GM21737 (cell line): ENCODE measurements at regions not wholly inside any gene's neighbourhood (a gene's known extent, or its start where the extent isn't known, plus 50 kb on each side); places are given as distances from the start of the nearest gene placed in this dataset.

ENCODE experiments used
- ATAC-seq: cut with Tn5 transposase; IDR thresholded peaks from one replicate; pipeline ENCODE4 v1.9.1; 2021; ENCODE audit warnings: mild to moderate bottlenecking, moderate library complexity; ENCODE audit not compliant: unreplicated experiment

DNA sequence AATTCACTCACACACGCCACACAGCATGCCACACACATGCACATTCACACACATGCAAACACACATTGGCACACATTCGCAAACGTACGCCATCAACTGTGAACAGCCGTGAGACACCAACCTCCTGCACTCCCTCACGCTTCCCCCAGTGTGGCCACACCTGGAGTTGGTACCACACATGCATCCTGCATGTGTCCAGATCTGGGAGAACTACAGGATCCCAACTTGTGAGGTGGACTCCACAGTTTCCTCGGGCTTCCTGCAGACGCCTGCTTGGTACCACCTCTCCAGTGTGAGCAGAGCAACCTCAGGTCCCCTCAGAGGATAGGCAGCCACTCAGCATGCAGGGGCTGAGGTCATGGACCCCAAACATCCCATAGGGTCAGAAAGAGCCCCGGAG is 239.0 kb downstream of the EIPR1 start:
- ATAC-seq = no peak

DNA sequence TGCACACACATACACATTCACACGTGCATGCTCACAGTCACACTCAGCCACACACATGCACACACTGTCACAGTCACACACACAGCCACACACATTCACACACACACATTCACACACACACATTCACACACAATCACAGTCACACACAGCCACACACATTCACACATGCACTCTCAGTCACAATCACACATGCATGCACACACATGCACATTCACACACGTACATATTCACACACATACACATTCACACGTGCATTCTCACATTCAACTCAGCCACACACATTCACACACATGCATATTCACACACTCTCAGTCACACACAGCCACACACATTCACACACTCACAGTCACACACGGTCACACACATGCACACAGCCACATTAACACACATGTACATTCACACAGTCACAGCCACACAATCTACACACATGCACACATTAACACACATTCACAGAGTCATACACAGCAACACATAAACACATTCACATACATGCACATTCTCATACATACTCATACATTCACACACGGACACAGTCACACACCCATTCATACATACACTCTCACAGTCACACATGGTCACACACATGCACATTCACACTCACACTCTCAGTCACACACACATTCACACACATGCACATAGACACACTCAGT is 239.8 kb downstream of the EIPR1 start:
- ATAC-seq = no peak

DNA sequence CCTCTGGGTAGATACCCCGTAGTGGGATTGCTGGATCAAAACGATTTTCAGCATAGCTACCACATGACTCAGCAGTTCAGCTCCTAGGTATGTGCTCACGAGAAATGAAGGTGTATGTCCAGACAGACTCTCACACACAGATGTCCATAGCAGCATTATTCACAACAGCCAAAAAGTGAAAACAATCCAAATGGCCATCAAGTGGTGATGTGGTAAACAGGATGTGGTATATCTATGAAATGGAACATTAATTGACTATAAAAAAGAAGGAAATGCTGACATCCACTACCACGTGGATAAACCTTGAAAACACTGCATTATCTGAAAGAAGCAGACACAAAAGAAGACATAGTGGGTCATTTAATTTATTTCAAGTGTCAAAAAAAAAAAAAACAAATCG is 241.9 kb downstream of the EIPR1 start:
- no peak for ATAC-seq

DNA sequence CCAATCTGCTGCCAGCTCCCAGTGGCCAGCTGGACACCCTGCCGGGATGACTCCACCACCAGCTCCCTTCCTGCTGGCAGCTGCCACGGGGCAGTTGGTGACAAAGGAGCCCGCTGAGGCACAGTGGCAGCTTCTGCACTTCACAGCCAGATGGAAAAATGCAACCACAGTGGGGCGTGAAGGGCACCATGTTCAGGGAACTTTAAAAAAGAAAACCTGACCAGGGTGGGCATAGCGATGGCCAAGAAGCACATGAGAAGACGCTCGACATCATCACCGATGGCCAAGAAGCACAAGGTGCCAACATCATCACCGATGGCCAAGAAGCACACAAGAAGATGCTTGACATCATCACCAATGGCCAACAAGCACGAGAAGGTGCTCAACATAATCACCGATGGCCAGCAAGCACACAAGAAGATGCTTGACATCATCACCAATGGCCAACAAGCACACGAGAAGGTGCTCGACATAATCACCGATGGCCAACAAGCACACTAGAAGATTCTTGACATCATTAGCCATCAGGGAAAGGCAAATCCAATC is 243.5 kb downstream of the EIPR1 start:
- ATAC-seq = no peak

DNA sequence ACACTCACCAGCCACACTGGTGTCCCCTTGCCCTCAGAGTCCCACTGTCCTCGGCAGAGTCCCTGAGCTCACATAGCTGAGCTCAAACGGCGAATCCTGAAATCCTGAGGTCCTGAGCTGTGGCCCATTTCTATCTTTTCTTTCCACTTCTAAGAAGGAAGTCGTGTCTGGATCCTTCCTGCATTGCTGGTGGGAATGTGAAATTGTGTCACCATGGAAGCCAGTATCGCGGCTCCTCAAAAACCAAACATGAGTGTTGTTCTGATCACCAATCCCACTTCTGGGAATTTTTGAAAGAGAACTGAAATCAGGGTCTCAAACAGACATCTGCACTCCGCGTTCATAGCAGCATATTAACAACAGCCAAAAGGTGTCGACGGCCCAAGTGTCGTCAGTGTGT is 244.7 kb downstream of the EIPR1 start:
- ATAC-seq = no peak

DNA sequence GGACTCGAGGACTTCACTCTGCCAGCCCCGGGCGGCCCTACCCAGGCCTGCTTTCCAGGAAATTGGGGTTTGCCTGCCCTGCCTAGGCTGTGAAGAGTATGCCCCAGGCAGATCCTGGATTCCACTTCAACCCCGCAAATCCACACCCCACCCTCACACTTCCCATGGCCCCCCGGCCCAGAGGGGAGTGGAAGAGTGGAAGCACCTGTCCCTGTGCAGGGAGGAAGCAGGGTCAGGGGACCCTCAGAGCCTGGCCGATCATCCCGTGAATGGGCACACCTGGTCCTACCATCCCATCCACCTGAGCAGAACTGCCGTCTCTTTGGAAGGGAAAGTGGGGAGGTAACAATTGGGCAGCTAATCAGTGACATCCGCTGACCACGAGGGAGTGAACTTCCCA is 245.2 kb downstream of the EIPR1 start:
- ATAC-seq = no peak

DNA sequence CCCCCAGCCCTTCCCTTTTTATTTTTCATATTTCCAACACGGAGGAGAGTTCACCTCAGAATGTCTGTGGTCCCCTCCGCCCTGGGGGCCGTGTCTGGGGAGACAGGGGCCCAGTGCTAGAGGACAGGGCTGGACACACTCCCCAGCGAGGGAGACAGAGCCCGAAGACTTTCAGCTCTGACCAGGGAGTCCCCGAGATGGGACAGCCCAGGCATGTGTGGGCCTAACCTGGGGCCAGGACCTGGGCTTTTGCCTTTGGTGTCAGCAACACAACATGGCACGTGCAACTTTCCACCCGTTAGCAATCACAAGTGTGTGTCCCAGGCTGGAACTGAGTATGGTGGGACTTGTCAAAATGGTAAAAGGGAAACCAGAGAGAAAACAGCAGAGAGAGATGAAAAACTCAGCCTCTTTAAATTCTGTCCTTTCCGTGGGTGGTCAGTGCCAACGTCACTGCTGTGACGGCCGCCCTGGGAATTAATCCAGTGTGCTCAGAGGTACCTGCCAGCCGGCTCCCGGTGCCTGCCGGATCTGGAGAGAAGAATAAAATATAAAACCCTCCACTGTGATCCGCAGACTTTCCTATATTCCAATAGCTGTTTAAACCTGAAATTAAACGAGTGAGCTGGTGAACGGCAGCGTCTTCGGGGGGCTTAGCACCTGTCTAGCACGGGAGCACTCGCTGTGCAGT is 245.8 kb downstream of the EIPR1 start:
- no peak for ATAC-seq

DNA sequence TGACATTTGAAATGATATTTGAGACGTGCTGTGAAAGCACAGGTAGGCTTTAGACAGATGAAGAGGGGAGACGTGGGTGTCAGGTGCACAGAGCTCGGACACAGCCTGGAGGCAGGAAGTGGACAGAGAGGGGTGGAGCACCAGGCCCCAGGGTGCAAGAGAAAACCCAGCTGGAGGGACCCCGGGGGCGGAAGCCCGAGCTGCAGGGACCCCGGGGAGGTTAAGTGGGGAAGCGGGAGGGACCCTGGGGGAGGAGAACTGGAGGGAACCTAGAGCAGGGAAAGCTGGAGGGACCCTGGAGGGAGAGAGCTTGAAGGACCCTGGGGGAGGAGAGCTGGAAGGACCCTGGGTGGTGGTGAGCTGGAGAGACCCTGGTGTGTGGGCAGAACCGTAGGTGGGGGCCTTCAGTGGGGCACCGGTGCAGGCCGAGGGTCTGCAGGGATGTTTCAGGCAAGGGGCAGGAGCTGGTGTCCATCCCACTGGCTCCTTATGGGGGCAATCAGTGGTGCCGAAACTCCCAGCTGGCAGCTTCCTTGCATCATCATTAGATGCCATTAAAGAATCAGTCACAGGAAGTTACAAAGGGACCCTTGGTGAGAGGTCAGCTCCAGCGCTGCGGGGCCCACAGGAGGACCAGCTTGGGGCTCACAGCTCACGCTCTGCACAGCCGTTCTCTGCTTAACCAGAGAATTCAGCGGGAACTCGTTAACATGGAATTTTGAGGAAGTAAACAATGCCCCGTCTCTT is 246.6 kb downstream of the EIPR1 start:
- ATAC-seq = no peak

DNA sequence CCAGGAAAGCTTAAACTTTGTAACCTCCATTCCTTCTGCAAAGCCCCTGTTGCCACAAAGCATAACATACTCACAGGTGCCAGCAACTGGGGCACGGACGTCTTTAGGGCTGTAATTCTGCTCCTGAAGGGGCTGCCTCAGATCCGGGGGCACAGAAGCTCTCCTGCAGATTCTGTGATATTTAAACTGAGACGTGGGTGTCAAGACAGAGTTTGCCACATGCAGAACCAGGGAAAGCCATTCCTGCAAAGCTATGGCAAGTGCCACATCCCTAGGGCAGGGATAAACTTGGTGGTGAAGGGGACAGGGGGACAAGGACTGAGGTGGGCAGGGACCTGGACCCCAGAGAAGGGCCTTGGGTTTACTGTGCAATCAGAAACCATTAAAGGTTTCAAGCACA is 247.2 kb downstream of the EIPR1 start:
- ATAC-seq = no peak

DNA sequence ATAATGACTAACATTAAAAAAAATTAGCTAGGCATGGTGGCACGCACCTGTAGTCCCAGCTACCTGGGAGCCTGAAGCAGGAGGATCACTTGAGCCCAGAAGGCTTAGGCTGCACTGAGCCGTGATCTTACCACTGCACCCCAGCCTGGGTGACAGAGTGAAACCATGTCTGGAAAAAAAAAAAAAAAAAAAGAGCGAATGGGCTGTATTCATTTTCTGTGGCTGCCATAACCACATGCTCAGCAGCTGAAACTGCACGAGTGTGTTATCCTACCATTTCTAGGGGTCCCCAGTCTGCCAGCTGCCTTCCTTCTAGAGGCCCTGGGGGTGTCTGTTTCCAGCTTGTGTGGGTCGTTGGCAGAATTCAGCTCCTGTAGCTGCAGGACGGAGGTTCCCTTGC is 247.8 kb downstream of the EIPR1 start:
- ATAC-seq = no peak

DNA sequence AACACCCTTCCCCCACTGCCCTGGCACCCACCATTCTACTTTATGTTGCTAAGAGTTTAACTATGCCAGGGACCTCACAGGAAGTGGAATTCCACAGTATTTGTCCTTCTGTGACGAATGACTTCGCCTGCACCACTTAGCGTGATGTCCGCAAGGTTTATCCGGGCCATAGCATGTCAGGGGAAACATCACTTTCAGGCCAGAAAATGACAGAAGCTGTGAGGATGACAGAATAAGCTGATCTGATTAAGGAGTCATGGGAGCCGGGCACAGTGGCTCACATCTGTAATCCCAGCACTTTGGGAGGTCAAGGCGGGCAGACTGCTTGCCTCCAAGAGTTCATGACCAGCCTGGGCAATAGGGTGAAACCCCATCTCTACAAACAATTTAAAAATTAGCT is 248.8 kb downstream of the EIPR1 start:
- ATAC-seq = no peak

DNA sequence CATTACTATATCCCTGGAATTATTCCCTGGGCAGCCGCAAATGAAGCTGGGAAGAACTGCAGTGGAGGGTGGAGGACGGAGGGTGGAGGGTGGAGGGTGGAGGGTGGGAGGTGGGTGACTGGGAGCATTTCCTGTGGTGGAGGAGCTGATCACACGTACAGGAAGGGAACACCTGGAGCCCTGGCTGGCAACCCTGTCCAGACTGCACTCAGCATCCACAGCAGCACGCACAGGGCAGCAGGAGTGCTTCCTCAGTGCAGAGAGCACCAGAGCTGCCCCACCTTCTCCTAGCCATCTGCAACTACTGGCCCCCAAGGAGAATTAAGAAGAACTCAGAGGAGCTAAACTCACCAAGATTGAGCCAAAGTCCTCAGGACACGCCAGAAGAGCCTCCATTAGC is 249.9 kb downstream of the EIPR1 start:
- ATAC-seq = no peak

DNA sequence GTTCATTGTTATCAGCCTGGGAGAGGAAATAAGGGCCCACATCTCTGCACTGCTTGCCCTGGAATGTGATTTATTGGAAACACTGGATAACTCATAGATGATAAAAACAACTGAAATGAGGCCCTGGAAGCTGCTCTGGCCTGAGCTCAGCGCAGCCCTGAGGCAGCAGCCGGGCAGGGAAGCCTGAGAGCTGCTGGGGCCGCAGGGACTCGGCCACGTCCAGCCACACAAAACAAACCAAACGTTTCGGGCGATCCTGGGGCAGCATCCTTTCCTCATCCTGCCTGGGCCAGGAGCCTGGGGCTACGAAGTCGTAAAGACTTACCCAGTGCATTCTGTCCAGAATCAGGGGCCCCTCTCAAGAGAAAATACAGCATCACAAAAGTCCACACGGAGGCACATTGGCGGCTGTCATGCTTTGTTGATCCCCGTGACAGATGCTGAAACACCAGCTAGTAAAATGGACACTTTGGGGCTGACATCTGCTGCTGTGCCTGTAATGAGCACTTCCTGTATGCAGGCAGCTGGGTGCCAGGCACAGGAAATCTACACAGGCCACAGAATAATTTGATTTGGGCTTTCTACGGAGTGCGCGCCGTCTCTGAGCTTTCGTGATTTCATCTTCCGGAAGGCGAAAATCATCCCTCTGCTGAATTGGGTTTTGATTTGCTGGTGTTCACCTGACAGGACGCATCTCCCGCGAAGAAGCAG is 250.6 kb downstream of the EIPR1 start:
- no peak for ATAC-seq

DNA sequence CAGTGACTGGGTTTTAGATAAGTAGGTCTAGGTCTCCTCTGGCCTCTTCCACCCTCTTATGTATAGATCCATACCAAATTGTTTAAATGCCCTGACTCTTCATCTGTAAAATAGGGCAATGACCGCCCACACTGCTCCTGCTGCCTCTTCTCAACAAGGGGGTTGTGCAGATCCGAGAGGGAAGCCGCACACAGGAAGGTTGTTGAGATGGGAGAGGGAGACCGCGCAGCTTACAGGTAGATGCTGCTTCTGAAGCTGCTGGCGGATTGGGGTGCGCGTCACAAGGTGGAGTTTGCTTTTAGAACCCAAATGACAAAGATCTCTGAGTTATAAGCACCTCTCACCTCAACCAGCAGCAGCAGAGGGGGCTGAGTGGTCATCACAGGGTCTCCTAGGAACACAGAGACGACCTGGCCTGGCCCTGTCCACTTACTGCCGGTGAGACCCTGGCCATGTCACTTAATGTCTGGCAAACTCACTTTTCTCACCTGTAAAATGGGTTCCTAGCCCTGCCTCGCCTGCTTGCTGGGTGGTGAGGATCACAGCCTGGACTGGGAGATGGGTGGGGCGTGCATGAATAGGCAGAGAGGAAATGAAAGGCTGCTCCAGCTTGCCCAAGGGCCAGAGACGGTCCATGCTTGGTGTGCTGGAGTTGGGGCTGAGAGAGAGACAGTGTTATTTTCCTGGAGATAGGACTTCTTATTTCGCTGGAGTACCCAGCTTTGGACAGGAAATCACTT is 251.3 kb downstream of the EIPR1 start:
- ATAC-seq = no peak

DNA sequence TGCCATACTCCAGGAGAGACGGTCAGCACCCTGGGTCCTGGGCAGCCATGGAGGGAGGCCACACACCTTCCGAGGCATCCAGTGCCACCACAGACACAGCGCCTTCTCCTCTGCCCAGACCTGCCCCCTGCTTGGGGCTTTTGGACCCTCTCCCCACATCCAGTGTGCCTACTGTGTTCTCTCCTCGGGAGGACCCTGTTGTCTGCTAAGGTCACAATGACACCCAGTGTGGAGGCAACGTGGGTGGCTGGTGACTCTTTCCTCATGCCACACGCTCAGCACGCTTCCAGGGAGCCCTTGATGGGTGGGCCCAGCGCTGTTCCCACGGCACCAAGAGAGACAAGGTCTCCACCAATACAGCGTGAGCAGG is 251.9 kb downstream of the EIPR1 start:
- ATAC-seq = no peak

DNA sequence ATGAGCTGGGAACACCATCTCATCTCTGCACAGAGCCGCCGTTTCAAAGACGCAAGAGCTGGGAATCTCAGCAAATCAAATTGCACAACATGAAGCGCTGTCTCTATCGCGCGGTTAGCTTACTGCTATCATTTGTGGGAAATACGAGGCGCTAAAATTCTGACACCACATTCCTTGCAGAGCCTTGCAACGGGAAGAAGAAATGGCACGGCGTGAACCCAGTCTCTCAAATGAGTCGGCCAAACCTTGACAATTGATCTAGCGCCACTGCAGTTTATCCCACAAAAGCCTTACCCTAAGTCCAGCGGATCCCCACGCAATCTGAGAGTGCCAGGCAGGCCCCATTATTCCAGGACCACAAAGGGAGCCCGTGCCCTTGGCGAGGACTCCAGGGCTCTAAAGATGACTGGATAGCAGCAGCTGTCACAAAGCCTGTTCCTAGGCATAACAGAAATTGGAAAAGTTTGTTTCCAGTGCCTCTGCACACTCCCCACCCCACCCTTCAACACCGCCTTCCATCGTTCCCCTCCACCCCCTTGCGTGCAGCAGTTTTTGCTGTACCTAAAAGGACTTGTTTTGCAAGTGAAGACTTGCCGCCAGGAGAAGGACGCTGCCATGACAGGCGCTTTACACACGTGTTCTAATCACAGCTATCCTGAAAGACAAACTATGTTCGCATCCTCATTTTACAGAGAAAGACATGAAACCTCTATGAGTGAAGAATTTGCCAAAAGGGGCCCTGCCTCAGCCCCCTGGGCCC is 252.4 kb downstream of the EIPR1 start:
- ATAC-seq = no peak

DNA sequence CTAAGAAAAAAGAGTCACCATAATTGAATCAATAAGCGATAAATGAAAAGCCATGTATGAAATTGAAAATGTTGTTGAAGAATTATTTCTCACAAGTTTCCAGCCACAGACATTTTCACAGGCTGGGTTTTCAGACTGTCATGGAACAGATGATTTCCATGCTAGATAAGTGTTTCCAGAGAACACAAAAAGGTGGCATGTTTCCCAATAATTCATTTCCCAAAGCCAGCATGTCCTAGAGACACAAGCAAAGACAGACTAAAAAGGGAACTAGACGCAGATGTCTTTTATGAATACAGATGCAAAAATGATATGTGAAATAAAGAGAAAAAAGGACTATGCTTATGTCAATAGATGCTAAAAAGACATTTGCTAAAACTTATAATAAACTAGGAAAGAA is 255.1 kb downstream of the EIPR1 start:
- no peak for ATAC-seq

DNA sequence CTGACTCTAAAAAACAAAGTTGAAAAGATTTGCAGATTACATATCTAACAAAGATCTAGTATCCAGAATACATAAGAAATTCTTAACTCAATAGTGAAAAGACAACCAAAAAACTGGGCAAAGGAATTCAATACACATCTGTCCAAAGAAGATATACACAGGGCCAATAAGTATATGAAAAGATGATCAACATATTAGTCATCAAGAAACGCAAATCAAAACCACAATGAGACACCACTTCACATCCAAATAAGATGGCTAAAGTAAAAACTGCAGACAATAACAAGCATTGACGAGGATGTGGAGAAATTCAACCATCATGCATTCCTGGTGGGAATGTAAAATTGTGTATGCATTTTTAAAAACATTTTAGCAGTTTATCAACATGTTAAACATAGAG is 256.0 kb downstream of the EIPR1 start:
- no peak for ATAC-seq

DNA sequence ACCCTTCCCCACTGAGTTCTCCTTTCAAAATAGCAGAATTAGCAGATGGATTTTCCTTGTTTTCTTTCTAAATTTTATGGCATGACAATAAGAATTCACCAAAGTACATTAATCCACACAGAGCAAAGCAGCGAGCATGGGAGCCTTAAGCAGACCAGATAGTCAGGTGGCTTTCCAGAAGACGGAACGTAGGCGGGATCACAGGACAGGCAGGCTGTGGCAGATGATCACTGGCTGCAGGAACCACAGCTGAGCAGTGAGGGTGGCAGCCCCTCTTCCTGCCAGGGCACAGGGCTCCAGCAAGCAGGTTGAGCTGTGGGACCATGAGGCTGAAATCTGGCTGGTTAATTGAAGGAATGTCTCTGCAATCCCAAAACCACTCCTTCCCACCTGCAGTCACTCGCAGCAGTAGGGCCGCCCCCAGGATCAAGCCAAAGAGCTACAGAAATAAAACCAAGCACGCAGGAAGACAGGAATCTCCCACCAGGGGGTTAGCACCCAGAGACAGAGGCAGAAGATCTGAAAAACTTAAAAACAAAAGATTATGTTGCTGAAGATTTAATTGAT is 259.9 kb downstream of the EIPR1 start:
- no peak for ATAC-seq

DNA sequence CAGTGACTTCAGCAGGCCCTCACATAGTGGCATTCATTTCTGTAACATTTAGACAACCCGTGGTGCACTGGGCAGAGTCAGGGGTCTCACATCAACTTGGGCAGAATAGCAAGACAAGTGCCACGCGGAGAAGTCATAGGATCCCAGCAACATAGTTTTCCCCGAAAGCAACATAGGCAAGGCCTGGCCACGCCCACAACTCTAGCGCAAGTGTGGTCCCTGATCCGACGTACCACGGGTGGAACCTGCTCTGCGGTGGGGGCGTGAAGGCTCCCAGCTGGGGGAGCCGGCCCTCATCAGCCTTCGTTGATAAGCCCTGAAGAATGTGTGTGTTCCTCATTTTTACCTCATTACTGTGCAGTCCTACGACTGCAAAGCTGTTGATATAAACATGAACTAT is 261.2 kb downstream of the EIPR1 start:
- no peak for ATAC-seq
